ENCODE measurements at regions not wholly inside any gene's neighbourhood (a gene's known extent, or its start where the extent isn't known, plus 50 kb on each side); places are given as distances from the start of the nearest gene placed in this dataset.
"Not testable (repeated sequence)": the region's sequence is repeated elsewhere in the genome, so short reads cannot be mapped to it uniquely, and the experiment has no call there.

DNA sequence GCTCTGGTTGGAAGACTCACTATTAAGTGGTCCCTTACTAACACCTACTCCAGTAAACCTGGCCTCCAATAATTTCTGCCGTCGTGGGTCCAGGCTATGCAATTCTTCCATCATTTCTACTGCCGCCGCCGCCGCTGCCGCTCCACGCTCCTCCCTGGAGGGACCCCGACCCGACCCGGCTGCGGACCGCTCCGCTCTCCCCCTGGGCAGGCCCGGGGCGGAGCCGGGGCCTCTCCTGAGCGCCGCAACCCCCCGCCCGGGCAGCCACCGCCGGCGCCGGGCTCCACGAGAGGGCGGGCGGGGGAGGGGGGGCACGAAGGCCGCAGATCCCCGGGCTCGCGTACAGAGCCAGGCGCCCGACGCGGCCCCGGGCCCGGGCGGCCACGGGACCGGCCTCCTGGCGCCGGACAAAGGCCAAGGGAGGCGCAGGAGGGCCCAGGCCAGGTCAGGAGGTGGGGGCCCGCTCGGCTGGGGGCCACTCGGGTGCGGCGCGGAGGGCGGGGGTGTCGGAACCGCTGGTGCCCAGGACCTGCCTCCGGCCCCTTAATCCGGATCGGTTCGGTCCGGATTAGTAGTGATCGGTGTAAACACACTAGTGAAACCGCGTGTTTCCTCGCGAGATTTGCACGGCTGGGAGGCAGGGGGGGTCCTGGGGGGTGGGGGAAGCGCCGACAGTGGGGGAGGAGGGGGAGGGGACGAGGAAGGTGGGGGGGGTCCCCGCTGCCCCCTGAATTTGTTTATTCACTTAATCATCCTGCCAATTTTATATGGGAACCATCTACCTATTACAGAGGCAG lies 215.1 kb upstream of the CCL2 start:
- not testable (repeated sequence) for H3K9me3 ChIP-seq (ENCODE audit: insufficient read depth, low read length); H4K20me1 ChIP-seq (ENCODE audit: insufficient read depth, low read length); H3K4me2 ChIP-seq (ENCODE audit: low read length); H3K4me1 ChIP-seq (ENCODE audit: low read length); H2AFZ ChIP-seq (ENCODE audit: low read depth, low read length); H3K27ac ChIP-seq (ENCODE audit: low read length); H3K4me3 ChIP-seq (ENCODE audit: low read length); H3K36me3 ChIP-seq (replicated peaks; ENCODE audit: low read depth, low read length); H3K9ac ChIP-seq (ENCODE audit: low read length); H3K79me2 ChIP-seq (ENCODE audit: low read length)
- H3K27me3 ChIP-seq (ENCODE audit: low read depth, low read length): peaks cover 16% of the 10 kb centered on the region

GRCh38 chr17:34045990-34046389 lies 209.1 kb upstream of the CCL2 start:
- Histone ChIP-seq H3K4me1 (ENCODE audit: low read length) (no peaks in the 10 kb centered on the region), H2AFZ (ENCODE audit: low read depth, low read length) (no peak overlapping the region), H4K20me1 (ENCODE audit: insufficient read depth, low read length) (no peaks in the 10 kb centered on the region), H3K4me3 (ENCODE audit: low read length) (no peak overlapping the region), H3K9ac (ENCODE audit: low read length) (no peak overlapping the region), H3K36me3 (replicated peaks; ENCODE audit: low read depth, low read length) (no peaks in the 10 kb centered on the region), H3K27me3 (ENCODE audit: low read depth, low read length) (peaks cover 42% of the 10 kb centered on the region), H3K9me3 (ENCODE audit: insufficient read depth, low read length) (peaks cover 6% of the 10 kb centered on the region; the same call in 1 of the 2 replicates), H3K79me2 (ENCODE audit: low read length) (no peaks in the 10 kb centered on the region), H3K4me2 (ENCODE audit: low read length) (no peak overlapping the region), H3K27ac (ENCODE audit: low read length) (no peak overlapping the region)
- TF ChIP-seq CTCF (IDR thresholded peaks at IDR 0.05; ENCODE audit: low read depth, low read length) (no peak), EZH2phosphoT487 (IDR thresholded peaks at IDR 0.05; ENCODE audit: low read depth) (no peak)

- Histone ChIP-seq H3K27me3 (ENCODE audit: low read depth, low read length) (peaks cover 69% of the 10 kb centered on the region), H3K4me3 (ENCODE audit: low read length) (no peak overlapping the region), H2AFZ (ENCODE audit: low read depth, low read length) (no peak overlapping the region), H4K20me1 (ENCODE audit: insufficient read depth, low read length) (no peaks in the 10 kb centered on the region), H3K27ac (ENCODE audit: low read length) (no peak overlapping the region), H3K36me3 (replicated peaks; ENCODE audit: low read depth, low read length) (no peaks in the 10 kb centered on the region), H3K9me3 (ENCODE audit: insufficient read depth, low read length) (0 out of 2 replicates have a peak, but pooled peaks cover 2% of the 10 kb centered on the region), H3K4me2 (ENCODE audit: low read length) (no peak overlapping the region), H3K79me2 (ENCODE audit: low read length) (no peaks in the 10 kb centered on the region), H3K4me1 (ENCODE audit: low read length) (no peaks in the 10 kb centered on the region), H3K9ac (ENCODE audit: low read length) (no peak overlapping the region)
- TF ChIP-seq CTCF (IDR thresholded peaks at IDR 0.05; ENCODE audit: low read depth, low read length) (no peak), EZH2phosphoT487 (IDR thresholded peaks at IDR 0.05; ENCODE audit: low read depth) (no peak)
Measured at GRCh38 chr17:34051046-34051445, 204.0 kb upstream of the CCL2 start.

GRCh38 chr17:34054495-34054894 lies 200.6 kb upstream of the CCL2 start:
- no peaks in the 10 kb centered on the region for H4K20me1 ChIP-seq (ENCODE audit: insufficient read depth, low read length)
- no peak overlapping the region for H3K9ac ChIP-seq (ENCODE audit: low read length)
- no peak overlapping the region for H3K27ac ChIP-seq (ENCODE audit: low read length)
- no peak overlapping the region for H2AFZ ChIP-seq (ENCODE audit: low read depth, low read length)
- TF ChIP-seq EZH2phosphoT487 (IDR thresholded peaks at IDR 0.05; ENCODE audit: low read depth): no peak
- no peak for TF ChIP-seq CTCF (IDR thresholded peaks at IDR 0.05; ENCODE audit: low read depth, low read length)
- no peaks in the 10 kb centered on the region for H3K36me3 ChIP-seq (replicated peaks; ENCODE audit: low read depth, low read length)
- no peaks in the 10 kb centered on the region for H3K9me3 ChIP-seq (ENCODE audit: insufficient read depth, low read length)
- no peaks in the 10 kb centered on the region for H3K79me2 ChIP-seq (ENCODE audit: low read length)
- no peaks in the 10 kb centered on the region for H3K4me1 ChIP-seq (ENCODE audit: low read length)
- no peak overlapping the region for H3K4me2 ChIP-seq (ENCODE audit: low read length)
- H3K4me3 ChIP-seq (ENCODE audit: low read length): no peak overlapping the region
- H3K27me3 ChIP-seq (ENCODE audit: low read depth, low read length): peaks cover 81% of the 10 kb centered on the region

Data from OCI-LY3 (cell line).